ENCODE measurements at regions not wholly inside any gene's neighbourhood (a gene's known extent, or its start where the extent isn't known, plus 50 kb on each side); places are given as distances from the start of the nearest gene placed in this dataset.
"Not testable (repeated sequence)": the region's sequence is repeated elsewhere in the genome, so short reads cannot be mapped to it uniquely, and the experiment has no call there.

DNA sequence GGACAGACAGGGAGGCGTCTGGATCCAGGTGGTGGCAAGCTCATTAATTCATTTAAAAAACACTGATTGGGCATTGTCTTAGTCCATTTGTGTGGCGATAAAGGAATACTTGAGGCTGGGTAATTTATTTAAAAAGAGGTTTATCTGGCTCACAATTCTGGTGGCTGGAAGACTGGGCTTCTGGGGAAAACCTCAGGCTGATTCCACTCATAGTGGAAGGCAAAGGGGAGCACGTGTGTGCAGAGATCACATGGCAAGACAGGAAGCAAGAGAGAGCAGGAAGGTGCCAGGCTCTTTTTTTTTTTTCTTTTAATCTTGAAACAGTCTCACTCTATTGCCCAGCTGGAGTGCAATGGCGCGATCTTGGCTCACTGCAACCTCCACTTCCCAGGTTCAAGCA, 100.2 kb upstream of the METTL14 start:
- no peak for DNase-seq (ENCODE audit: low spot score)
- FAIRE-seq, result no peak

DNA sequence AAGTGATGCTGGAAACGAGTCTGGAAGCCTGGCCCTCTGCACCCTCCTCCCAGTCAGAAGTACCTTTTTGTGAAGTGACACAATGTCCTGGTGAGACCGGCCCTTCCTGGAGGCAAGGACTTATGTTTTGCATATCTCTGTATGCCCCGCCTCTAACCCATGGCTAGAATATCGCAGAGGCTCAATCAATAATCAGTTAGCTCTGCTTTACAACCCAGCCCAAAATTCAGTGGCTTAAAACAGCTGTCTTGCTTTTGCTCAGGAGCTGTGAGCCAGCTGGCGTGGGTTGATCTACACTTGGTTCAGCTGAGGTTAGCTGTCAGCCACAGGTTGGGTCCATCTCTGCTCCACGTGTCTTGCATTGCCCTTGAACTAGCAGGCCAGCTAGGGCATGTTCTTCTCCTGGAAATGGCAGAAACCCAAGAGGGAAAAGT, 98.8 kb upstream of the METTL14 start:
- no peak for DNase-seq (ENCODE audit: low spot score)
- no peak for FAIRE-seq

DNA sequence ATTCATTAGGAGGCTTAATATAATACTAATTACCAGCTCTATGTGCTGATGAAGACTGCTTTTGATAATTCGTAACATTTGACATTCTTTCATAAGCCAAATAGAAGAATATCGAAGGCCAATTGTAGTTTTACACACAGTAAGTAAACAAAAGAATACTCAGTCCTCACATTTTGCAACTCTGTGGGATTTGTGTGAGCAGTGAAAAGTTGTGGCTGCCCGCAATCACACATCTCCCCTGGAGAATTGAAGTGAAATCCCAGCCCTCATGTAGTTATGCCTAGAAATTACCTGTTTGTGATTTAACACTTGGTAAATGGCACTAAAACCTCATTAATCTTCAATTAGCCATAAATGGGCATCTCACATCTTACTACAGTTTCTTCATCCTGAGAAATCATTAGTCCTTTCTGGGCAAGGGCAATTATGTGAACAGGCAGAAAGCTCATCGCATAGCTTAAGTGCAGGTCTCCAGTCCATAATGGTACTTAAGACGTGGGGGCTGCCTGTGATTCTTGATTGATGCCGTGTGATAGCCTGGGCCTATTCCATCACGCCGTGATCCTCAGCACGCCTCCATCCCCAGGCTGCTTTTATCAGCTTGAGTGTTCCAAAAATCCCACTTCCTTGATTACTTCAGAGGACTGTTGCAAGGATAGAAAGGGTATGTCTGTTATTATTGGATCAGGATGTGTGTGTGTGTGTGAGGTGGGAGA, 97.9 kb upstream of the METTL14 start:
- FAIRE-seq (no peak), DNase-seq (ENCODE audit: low spot score) (no peak)

DNA sequence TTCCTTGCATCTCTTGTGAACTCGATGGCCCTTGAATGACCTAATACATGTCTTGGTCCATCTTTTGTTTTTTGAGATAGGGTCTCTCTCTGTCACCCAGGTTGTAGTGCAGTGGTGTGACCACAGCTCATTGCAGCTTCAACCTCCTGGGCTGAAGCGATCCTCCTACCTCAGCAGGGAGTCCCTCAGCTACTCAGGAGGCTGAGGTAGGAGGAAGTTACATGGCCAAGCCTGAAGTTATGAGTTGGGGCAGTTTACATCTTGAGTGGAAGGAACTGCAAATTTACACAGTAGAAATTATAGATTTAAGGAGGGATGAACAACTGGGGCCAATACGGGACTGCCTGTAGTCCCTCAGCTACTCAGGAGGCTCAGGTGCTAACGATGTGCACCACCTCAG, 97.2 kb upstream of the METTL14 start:
- no peak for FAIRE-seq
- DNase-seq (ENCODE audit: low spot score), result no peak

DNA sequence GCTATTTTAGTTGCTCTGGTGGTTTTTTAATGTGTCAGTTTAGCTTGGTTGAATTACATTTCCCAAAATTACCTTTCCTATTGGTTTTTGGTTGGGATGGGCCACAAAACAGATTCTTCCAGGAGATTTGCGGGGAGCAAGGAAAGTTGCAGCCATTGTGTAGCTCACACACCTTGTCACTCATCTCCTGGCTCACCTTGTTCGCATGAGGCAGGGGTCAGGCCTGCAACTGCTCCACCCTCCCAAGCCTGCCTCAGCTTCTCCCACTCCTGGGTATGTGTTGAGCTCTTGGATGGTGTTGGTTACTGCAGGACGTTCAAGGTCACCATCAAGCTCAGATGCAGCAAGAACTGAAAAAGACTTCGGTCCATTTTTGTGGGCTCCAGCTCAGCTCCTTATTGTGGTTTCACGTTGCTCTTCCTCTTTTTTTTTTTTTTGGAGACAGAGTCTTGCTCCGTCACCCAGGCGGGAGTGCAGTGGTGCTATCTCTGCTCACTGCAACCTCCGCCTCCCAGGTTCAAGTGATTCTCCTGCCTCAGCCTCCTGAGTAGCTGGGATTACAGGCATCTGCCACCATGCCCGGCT, 95.6 kb upstream of the METTL14 start:
- no peak for DNase-seq (ENCODE audit: low spot score)
- FAIRE-seq, result no peak

DNA sequence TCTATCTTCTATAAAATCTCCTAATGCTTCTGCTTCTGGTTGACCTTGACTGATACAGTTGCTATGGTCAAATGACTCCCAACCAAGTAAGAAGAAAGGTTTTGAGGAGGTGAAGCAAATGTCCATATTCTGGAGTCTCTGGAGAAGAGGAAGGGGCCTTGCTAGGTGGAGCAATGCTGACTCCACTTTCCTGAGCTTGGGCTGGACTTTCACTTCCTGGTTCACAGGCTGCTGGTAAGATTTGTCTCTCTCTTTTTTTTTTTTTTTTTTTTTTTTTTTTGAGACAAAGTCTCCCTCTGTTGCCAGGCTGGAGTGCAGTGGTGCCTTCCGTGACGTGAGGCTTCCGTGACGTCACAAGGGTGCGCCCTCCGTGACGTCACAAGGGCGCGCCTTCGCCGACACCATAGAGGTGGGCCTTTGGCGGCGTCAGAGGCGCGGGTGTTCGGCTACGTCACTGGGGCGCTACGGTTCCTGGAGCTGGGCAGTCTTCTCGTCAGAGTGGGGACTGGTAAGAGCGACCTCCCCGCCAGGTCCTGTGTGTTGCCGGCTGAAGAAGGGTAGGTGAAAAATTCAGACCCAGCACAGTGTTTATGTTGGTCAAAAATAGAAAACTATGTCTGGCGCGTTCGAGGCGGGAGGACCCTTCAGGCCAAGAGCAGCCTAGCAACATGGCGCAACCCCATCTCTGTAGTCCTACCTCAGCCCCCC, 93.7 kb upstream of the METTL14 start:
- peak; percentile 77 for DNase-seq (ENCODE audit: low spot score)
- peak; percentile 40 for FAIRE-seq

DNA sequence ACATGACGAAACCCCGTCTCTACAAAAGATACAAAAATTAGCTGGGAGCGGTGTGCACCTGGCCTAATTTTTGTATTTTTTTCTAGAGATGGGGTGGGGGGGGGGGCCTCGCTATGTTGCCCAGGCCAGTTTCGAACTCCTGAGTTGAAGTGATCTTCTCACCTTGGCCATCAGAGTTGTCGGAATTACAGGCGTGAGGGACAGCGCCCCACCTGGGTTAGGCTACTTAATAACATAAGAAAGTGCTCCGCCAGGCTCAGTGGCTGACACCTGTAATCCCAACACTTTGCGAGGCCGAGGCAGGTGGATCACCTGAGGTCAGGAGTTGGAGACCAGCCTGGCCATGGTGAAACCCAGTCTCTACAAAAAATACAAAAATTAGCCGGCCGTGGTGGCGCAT, 92.9 kb upstream of the METTL14 start:
- not testable (repeated sequence) for FAIRE-seq; DNase-seq (ENCODE audit: low spot score)

DNA sequence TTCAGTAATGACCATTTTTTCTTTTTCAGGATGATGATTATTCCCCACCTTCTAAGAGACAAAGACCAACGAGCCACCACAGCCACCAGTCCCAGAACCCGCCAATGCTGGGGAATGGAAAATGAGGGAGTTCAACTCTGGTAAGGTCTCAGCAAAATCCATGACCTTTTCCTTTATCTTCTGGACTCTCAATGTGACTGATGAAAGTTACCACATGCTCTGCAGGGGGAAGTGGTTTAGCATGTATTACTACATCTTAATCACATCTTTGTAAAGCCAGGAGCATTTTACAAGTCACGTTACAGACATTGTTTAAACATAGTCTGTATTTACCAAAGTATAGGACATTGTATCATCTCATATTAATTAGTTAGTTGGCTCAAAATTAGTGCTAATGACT, 89.3 kb upstream of the METTL14 start:
- FAIRE-seq; DNase-seq (ENCODE audit: low spot score): not testable (repeated sequence)

DNA sequence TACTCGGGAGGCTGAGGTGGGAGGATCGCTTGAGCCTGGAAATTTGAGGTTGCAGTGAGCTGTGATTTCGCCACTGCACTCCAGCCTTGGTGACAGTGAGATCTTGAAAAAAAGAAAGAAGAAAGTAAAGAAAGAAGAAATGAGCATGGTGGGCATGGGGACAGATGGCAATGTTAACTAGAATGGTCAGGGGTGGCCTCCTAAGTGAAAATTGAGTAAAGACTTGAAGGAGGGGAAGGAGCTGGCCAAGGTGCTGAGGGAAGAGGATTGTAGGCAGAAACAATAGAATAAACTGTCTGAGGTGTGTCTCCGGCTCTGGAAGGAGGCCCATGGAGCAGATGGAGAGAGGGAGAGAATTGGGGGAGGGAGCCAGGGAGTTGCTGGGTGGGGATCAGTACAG, 60.1 kb upstream of the METTL14 start:
- not testable (repeated sequence) for FAIRE-seq; DNase-seq (ENCODE audit: low spot score)

DNA sequence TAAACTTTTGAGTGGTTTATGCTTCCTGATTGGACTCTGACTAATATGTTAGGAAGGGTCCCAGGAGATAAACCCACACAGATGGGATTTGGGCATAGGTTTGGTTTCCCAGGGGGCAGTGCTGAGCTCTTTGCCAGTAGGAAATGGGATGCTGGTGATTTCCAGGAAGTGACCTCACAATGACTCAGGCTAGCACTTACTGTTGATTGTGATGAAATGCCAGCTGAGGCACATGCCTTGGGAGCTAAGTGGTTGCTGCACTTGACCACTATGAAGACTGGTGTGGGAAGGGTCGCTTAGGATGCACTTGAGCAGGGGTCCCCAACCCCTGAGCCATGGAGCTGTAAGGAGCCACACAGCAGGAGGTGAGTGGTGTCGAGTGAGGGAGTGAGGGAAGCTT, 55.5 kb upstream of the METTL14 start:
- peak; percentile 8 for DNase-seq (ENCODE audit: low spot score)
- FAIRE-seq, result not testable (repeated sequence)

DNA sequence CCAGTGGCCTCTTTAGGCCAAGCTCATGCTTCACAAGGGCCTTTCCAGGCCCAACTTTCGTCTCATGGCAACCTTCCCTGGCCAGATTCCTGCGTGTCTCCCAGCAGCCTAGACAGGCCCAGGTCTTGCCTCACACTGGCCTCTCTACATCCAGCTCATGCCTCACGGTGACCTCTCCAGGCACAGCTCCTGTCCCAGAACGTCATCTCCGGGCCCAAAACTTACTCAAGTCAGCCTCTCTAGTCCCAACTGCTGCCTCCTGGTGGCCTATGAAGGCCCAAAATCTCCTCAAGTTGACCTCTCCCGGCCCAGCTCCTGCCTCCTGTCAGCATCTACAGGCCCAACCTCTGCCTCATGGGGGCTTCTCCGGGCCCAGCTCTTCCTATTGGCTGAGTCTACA, 54.3 kb upstream of the METTL14 start:
- DNase-seq (ENCODE audit: low spot score); FAIRE-seq: not testable (repeated sequence)

DNA sequence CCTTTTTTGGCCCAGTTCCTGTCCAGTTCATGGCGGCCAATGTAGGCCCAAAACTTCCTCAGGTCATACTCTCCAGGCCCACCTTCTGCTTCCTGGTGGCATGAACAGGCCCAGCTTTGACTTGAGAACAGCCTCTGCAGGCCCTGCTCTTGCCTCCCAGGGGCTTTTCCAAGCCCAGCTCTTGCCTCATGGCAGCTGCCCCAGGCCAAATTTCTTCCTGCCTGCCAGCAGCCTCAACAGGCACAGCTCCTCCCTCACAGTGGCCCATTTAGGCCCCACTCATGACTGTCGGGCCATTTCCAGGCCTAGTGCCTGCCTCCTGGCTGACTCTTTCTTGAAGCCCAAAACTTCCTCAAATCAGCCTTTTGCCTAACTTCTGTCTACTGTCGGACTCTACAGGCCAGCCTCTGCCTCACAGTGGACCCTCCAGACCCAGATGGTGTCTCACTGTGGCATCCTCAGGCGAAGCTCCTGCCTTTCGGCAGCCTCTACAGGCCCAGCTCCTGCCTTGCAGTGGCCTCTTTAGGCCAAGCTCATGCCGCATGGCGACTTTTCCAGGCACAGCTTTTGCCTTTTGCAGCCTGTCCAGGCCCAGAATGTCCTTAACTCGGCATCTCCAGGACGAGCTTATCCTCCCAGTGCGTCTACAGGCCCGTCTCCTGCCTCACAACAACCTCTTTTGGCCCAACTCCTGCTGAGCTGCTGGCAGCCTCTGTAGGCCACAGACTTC, 53.7 kb upstream of the METTL14 start:
- DNase-seq (ENCODE audit: low spot score); FAIRE-seq: not testable (repeated sequence)

DNA sequence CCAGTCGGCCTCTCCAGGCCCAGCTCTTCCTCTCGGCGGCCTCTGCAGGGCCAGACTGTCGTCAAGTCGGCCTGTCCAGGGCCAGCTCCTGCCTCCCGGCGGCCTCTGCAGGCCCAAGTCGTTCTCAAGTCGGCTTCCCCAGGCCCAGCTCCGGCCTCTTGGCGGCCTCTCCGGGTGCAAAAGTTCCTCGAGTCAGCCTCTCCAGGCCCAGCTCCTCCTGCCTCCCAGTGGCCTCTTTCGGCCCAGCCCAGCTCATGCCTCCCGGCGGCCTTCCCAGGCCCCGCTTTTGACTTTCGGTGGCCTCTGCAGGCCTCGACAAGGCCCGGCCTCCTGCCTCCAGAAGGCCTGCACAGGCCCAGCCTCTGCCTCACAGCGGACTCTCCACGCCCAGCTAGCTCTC, 51.7 kb upstream of the METTL14 start:
- not testable (repeated sequence) for DNase-seq (ENCODE audit: low spot score); FAIRE-seq

DNA sequence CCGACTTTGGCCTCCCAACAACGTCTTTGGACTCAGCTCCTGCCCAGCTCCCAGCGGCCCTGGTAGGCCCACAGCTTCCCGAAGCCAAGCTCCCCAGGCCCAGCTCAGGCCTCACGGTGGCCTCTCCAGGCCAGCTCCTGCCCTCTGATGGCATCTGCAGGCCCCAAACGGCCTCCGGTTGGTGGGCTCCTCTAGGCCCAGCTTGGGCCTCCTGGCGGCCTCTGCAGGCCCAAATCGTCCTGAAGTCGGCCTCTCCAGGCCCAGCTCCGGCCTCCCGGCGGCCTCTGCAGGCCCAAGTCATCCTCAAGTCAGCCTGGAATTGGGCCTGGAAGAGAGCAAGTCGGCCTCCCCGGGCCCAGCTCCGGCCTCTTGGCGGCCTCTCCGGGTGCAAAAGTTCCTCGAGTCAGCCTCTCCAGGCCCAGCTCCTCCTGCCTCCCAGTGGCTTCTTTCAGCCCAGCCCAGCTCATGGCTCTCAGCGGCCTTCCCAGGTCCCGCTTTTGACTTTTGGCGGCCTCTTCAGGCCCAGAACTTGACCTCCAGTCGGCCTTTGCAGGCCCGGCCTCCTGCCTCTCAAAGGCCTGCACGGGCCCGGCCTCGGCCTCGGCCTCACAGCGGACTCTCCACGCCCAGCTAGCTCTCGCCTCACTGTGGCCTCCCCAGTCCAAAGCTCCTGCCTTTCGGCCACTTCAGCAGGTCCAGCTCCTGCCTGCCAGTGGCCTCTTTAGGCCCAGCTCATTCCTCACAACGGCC, 50.9 kb upstream of the METTL14 start:
- not testable (repeated sequence) for FAIRE-seq; DNase-seq (ENCODE audit: low spot score)
